Nephron (organoid): ENCODE measurements at regions not wholly inside any gene's neighbourhood (a gene's known extent, or its start where the extent isn't known, plus 50 kb on each side); places are given as distances from the start of the nearest gene placed in this dataset.
"Not testable (repeated sequence)": the region's sequence is repeated elsewhere in the genome, so short reads cannot be mapped to it uniquely, and the experiment has no call there.

Experiments used
- H3K27ac Mint-ChIP-seq, 3 experiments: 2 replicates each; pipeline ENCODE4 v1.8.0; 2020; ENCODE audit warnings: mixed read lengths in 3 of 3, mild to moderate bottlenecking in 2 of 3, moderate library complexity in 1 of 3
- H3K27me3 Mint-ChIP-seq: 2 replicates; pipeline ENCODE4 v1.8.0; 2021; ENCODE audit warnings: low read depth, mild to moderate bottlenecking, moderate library complexity, mixed read lengths
- H3K36me3 Mint-ChIP-seq: 2 replicates; pipeline ENCODE4 v1.8.0; 2020; ENCODE audit warnings: low read depth, mixed read lengths
- H3K4me1 Mint-ChIP-seq: 2 replicates; pipeline ENCODE4 v1.8.0; 2020; ENCODE audit warnings: mixed read lengths
- H3K4me3 Mint-ChIP-seq, 3 experiments: 2 replicates each; pipeline ENCODE4 v1.8.0; 2020; ENCODE audit warnings: mild to moderate bottlenecking in 3 of 3, mixed read lengths in 3 of 3, moderate library complexity in 2 of 3
- H3K9me3 Mint-ChIP-seq: 2 replicates; pipeline ENCODE4 v1.8.0; 2020; ENCODE audit warnings: mixed read lengths
- TF ChIP-seq, protein P1 (sequence below), 3 experiments: fragments of 200-600 bp; sonication (generic); IDR thresholded peaks; one replicate each; pipeline ENCODE4 v1.5.0; 2021; ENCODE audit warnings: antibody characterized with exemption in 3 of 3; ENCODE audit not compliant: unreplicated experiment in 3 of 3

DNA sequence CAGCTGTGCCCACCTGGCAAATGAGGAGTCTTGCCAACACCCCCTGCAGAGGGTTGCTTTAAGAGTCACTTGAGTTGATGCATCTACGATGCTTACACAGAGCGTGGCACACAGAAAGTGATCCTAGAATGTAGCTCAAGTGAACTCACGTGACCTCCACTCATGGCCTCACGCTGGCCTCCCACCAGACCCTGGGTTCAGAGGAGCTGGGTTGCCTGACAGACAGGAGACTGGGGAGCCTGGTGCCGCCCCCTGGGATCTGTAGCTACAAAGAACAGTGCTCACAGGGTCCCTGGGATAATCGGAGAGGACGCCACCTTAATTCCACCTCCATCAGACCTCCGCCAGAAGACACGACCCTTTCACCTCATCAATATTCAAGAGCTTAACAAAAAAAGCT, 81.4 kb upstream of the CASZ1 start:
- TF ChIP-seq, protein P1, sequence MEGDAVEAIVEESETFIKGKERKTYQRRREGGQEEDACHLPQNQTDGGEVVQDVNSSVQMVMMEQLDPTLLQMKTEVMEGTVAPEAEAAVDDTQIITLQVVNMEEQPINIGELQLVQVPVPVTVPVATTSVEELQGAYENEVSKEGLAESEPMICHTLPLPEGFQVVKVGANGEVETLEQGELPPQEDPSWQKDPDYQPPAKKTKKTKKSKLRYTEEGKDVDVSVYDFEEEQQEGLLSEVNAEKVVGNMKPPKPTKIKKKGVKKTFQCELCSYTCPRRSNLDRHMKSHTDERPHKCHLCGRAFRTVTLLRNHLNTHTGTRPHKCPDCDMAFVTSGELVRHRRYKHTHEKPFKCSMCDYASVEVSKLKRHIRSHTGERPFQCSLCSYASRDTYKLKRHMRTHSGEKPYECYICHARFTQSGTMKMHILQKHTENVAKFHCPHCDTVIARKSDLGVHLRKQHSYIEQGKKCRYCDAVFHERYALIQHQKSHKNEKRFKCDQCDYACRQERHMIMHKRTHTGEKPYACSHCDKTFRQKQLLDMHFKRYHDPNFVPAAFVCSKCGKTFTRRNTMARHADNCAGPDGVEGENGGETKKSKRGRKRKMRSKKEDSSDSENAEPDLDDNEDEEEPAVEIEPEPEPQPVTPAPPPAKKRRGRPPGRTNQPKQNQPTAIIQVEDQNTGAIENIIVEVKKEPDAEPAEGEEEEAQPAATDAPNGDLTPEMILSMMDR (IDR thresholded peaks at IDR 0.05; ENCODE audit: unreplicated experiment in 3 of 3) = no peak
- H3K36me3 Mint-ChIP-seq = no peaks in the 10 kb centered on the region
- no peaks in the 10 kb centered on the region for H3K9me3 Mint-ChIP-seq
- no peak overlapping the region for H3K4me3 Mint-ChIP-seq
- H3K27me3 Mint-ChIP-seq = peaks cover 55% of the 10 kb centered on the region
- H3K27ac Mint-ChIP-seq = no peak overlapping the region
- H3K4me1 Mint-ChIP-seq = no peaks in the 10 kb centered on the region

DNA sequence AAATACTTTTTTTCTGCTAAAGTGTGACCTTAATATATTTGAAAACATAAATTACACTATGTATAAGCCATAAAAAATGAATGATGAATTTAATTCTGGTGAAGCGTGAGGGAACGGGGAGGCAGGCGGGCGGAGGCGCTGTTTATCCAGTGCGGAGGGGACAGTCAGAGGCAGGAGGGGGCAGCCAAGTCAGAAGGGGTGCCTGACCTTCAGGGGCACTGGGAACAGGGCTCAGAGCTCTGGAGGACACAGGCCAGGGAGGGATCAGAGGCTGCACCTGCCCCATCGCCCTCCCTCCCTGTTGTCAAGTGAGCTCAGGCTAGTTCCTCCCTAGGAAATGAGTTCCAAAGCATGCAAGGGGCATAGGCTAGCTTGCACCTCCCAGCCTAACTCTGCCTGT, 82.0 kb upstream of the CASZ1 start:
- Mint-ChIP-seq H3K4me1 (no peaks in the 10 kb centered on the region), H3K36me3 (no peaks in the 10 kb centered on the region), H3K27ac (no peak overlapping the region), H3K9me3 (no peaks in the 10 kb centered on the region), H3K4me3 (no peak overlapping the region), H3K27me3 (peaks cover 56% of the 10 kb centered on the region)
- TF ChIP-seq, protein P1 (IDR thresholded peaks at IDR 0.05; ENCODE audit: unreplicated experiment in 3 of 3) = no peak

DNA sequence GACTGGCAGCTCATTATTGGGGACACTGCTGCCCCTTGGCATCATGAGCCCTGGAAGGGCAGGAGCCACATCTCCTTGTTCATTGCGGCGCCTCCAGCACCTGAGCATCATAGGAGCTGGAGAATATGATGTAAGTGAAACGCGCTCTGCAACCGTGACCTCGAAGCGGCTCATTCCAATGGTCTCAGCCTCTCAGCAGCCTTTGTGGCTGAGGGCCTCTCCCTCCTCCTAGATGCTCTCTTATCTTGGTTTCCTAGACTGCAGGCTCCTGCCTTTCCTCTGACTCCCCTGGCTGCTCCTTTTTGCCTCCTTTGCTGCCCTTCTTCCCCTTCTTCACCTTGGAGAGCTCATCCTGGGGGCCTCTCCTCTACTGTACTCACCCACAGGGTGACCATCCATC, 83.6 kb upstream of the CASZ1 start:
- TF ChIP-seq, protein P1 (IDR thresholded peaks at IDR 0.05; ENCODE audit: unreplicated experiment in 3 of 3) = no peak
- no peaks in the 10 kb centered on the region for H3K36me3 Mint-ChIP-seq
- H3K4me3 Mint-ChIP-seq = no peak overlapping the region
- no peaks in the 10 kb centered on the region for H3K4me1 Mint-ChIP-seq
- H3K9me3 Mint-ChIP-seq = no peaks in the 10 kb centered on the region
- H3K27me3 Mint-ChIP-seq = peaks cover 47% of the 10 kb centered on the region
- no peak overlapping the region for H3K27ac Mint-ChIP-seq

DNA sequence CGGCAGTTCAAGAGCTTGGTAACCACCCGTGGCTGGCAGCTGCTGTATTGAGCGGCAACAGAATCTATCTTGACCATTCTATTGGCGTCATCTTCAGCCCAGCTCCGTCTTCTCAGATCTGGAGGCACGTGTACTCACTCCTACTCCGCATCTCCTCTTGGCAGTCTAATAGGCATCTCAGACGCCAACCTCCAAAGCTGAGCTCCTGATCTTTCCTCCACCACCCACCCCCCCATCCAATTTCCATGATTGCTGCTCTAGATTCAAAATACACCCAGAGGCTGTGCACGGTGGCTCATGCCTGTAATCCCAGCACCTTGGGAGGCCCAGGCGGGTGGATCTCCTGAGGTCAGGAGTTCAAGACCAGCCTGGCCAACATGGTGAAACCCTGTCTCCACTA, 84.6 kb upstream of the CASZ1 start:
- TF ChIP-seq, protein P1 (IDR thresholded peaks at IDR 0.05; ENCODE audit: unreplicated experiment in 3 of 3) = no peak
- Mint-ChIP-seq H3K27me3 (peaks cover 46% of the 10 kb centered on the region), H3K27ac (no peak overlapping the region), H3K4me3 (no peak overlapping the region), H3K9me3 (no peaks in the 10 kb centered on the region), H3K36me3 (no peaks in the 10 kb centered on the region), H3K4me1 (no peaks in the 10 kb centered on the region)

DNA sequence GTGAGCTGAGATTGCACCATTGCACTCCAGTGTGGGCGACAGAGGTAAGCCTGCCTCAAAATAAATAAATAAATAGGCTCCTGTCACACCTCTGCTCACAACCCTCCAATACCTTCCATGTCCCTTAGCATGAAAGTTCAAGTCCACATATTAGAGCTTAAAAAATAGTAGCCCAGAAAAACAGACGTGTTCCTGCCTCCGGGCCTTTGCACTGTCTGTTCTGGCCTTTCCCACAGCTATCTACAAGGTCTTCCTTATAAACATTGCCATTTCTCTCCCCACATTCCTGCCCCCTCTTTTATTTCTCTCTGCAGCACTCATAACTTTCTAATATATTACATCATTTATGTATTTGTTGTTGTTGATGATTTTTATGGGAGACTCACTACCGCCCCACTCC, 85.6 kb upstream of the CASZ1 start:
- Mint-ChIP-seq H3K27me3 (peaks cover 47% of the 10 kb centered on the region), H3K27ac (no peak overlapping the region), H3K4me3 (no peak overlapping the region), H3K4me1 (no peaks in the 10 kb centered on the region), H3K36me3 (no peaks in the 10 kb centered on the region), H3K9me3 (no peaks in the 10 kb centered on the region)
- TF ChIP-seq, protein P1 (IDR thresholded peaks at IDR 0.05; ENCODE audit: unreplicated experiment in 3 of 3) = no peak

DNA sequence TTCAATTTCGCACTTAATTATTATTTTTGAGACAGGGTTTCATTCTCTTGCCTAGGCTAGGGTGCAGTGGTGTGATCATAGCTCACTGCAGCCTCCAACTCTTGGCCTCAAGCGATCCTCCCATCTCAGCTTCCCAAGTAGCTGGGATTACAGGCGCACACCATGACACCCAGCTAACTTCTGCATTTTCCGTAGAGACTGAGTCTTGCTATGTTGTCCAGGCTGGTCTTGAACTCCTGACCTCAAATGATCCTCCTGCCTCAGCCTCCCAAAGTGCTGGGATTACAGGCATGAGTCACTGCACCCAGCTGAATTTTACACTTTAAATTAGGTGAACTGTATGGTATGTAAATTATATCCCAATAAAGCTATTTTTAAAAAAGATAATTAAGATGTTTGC, 90.6 kb upstream of the CASZ1 start:
- peaks cover 55% of the 10 kb centered on the region for H3K27me3 Mint-ChIP-seq
- H3K27ac Mint-ChIP-seq = not testable (repeated sequence)

More for the DNA sequence above, 90.6 kb upstream of the CASZ1 start:
- H3K4me3 Mint-ChIP-seq, H3K36me3 Mint-ChIP-seq, H3K9me3 Mint-ChIP-seq: not testable (repeated sequence)
- H3K4me1 Mint-ChIP-seq = peaks cover 25% of the 10 kb centered on the region
